ENCODE measurements at regions not wholly inside any gene's neighbourhood (a gene's known extent, or its start where the extent isn't known, plus 50 kb on each side); places are given as distances from the start of the nearest gene placed in this dataset.

- DNase-seq (ENCODE audit: low read depth in 1 of 2, low spot score in 1 of 2) = no peak
- Histone ChIP-seq H3K27me3 (ENCODE audit: insufficient read depth, poor library complexity, severe bottlenecking) (no peaks in the 10 kb centered on the region), H3K27ac (replicated peaks) (no peak overlapping the region), H3K4me3 (replicated peaks; ENCODE audit: insufficient read depth, low read length) (no peak overlapping the region)
- TF ChIP-seq REST (IDR thresholded peaks at IDR 0.05; ENCODE audit: insufficient replicate concordance, low read depth) (no peak), POLR2AphosphoS5 (IDR thresholded peaks at IDR 0.05; ENCODE audit: low read depth) (no peak), SPI1 (IDR thresholded peaks at IDR 0.05; ENCODE audit: borderline replicate concordance, low read depth) (no peak), CTCF (IDR thresholded peaks at IDR 0.05; ENCODE audit: insufficient read depth, low read length) (no peak), GABPA (IDR thresholded peaks at IDR 0.05; ENCODE audit: low read depth) (no peak)
Observed at GRCh38 chrX:40374486-40374885, 206.3 kb upstream of the ATP6AP2 start.

- Histone ChIP-seq H3K27ac (replicated peaks) (no peak overlapping the region), H3K27me3 (ENCODE audit: insufficient read depth, poor library complexity, severe bottlenecking) (no peaks in the 10 kb centered on the region), H3K4me3 (replicated peaks; ENCODE audit: insufficient read depth, low read length) (no peak overlapping the region)
- TF ChIP-seq GABPA (IDR thresholded peaks at IDR 0.05; ENCODE audit: low read depth) (no peak), POLR2AphosphoS5 (IDR thresholded peaks at IDR 0.05; ENCODE audit: low read depth) (no peak), REST (IDR thresholded peaks at IDR 0.05; ENCODE audit: insufficient replicate concordance, low read depth) (no peak), CTCF (IDR thresholded peaks at IDR 0.05; ENCODE audit: insufficient read depth, low read length) (no peak), SPI1 (IDR thresholded peaks at IDR 0.05; ENCODE audit: borderline replicate concordance, low read depth) (no peak)
- no peak for DNase-seq (ENCODE audit: low read depth in 1 of 2, low spot score in 1 of 2)
Observed at GRCh38 chrX:40373641-40374040, 207.1 kb upstream of the ATP6AP2 start.

GRCh38 chrX:40373025-40373424 lies 207.7 kb upstream of the ATP6AP2 start:
- H3K27me3 ChIP-seq (ENCODE audit: insufficient read depth, poor library complexity, severe bottlenecking) = no peaks in the 10 kb centered on the region
- no peak overlapping the region for H3K27ac ChIP-seq (replicated peaks)
- H3K4me3 ChIP-seq (replicated peaks; ENCODE audit: insufficient read depth, low read length) = no peak overlapping the region
- TF ChIP-seq REST (IDR thresholded peaks at IDR 0.05; ENCODE audit: insufficient replicate concordance, low read depth) (no peak), GABPA (IDR thresholded peaks at IDR 0.05; ENCODE audit: low read depth) (no peak), CTCF (IDR thresholded peaks at IDR 0.05; ENCODE audit: insufficient read depth, low read length) (no peak), SPI1 (IDR thresholded peaks at IDR 0.05; ENCODE audit: borderline replicate concordance, low read depth) (no peak), POLR2AphosphoS5 (IDR thresholded peaks at IDR 0.05; ENCODE audit: low read depth) (no peak)
- no peak for DNase-seq (ENCODE audit: low read depth in 1 of 2, low spot score in 1 of 2)
